HCT116 (cell line): ENCODE measurements at regions not wholly inside any gene's neighbourhood (a gene's known extent, or its start where the extent isn't known, plus 50 kb on each side); places are given as distances from the start of the nearest gene placed in this dataset.

ENCODE experiments used
- ATAC-seq: fragments of 200-7000 bp; cut with Tn5 transposase; 2 replicates; pipeline ENCODE4 v1.9.1; 2020; ENCODE audit warnings: mild to moderate bottlenecking, moderate library complexity
- BruUV-seq: library from RNA; stranded (reverse); fragments of 400-500 nt; replicated peaks from 2 replicates; lab custom pipeline; 2021; lab: Mats Ljungman, UMichigan
- CTCF ChIA-PET: fragments of 300-600 bp; sonication (Branson Sonifier 250); formaldehyde crosslinking; loops from one replicate; lab custom pipeline; 2021; ENCODE audit warnings: antibody characterized with exemption; lab: Charles Lee
- POLR2A ChIA-PET: fragments of 300-600, 350-600 bp; sonication (Branson Sonifier 250); formaldehyde crosslinking; loops from one replicate; lab custom pipeline; 2021; ENCODE audit warnings: antibody characterized with exemption; lab: Charles Lee
- RAD21 ChIA-PET, 2 experiments: fragments of 300-600 bp; sonication (Branson Sonifier 250); formaldehyde crosslinking; loops; one replicate each; lab custom pipeline; 2023; ENCODE audit warnings: low total read pairs in 2 of 2; ENCODE audit not compliant: uncharacterized antibody in 2 of 2, unreplicated experiment in 2 of 2, low non-redundant PET in 1 of 2; lab: Charles Lee
- DNase-seq: peaks from one replicate; pipeline ENCODE4 v3.0.0-alpha.2; 2010; ENCODE audit warnings: low read depth, low spot score
- H2AFZ ChIP-seq: fragments of 200-600 bp; shearing (Covaris generic), sonication (generic); 2 replicates; pipeline ENCODE4 v1.6.1; 2017; ENCODE audit warnings: low read depth, mixed run types, mixed read lengths, antibody characterized with exemption, low read length; ENCODE audit not compliant: poor library complexity, severe bottlenecking
- H3K27ac ChIP-seq: 2 replicates; pipeline ENCODE4 v1.5.1; 2012; ENCODE audit warnings: low read depth, low read length
- H3K27me3 ChIP-seq: fragments of 200-600 bp; sonication (generic); 2 replicates; pipeline ENCODE4 v1.6.1; 2016; ENCODE audit warnings: mixed run types, low read length, mixed read lengths; ENCODE audit not compliant: insufficient read depth
- H3K36me3 ChIP-seq, 2 experiments: fragments of 200-500 bp in 1 of 2; fragments of 200-600 bp in 1 of 2; sonication (Bioruptor generic) in 1 of 2; sonication (generic) in 1 of 2; 2 replicates each; pipeline versions ENCODE4 v1.5.1 to v1.6.1; 2014 to 2016; ENCODE audit warnings: low read length in 2 of 2, inconsistent platforms in 1 of 2, mixed read lengths in 1 of 2, mixed run types in 1 of 2; ENCODE audit not compliant: insufficient read depth in 2 of 2, control insufficient read depth in 1 of 2
- H3K4me1 ChIP-seq, 2 experiments: fragments of 200-600 bp in 1 of 2; sonication (generic) in 1 of 2; 2 replicates each; pipeline versions ENCODE4 v1.5.1 to v1.6.1; 2012 to 2017; ENCODE audit warnings: low read length in 2 of 2, inconsistent platforms in 1 of 2, mild to moderate bottlenecking in 1 of 2, mixed read lengths in 1 of 2, mixed run types in 1 of 2, moderate library complexity in 1 of 2; ENCODE audit not compliant: insufficient read depth in 2 of 2, control insufficient read depth in 1 of 2
- H3K4me2 ChIP-seq: fragments of 200-600 bp; sonication (generic); 2 replicates; pipeline ENCODE4 v1.6.1; 2017; ENCODE audit warnings: mixed run types, low read length, mixed read lengths
- H3K4me3 ChIP-seq, 2 experiments: fragments of 200-600 bp in 1 of 2; sonication (generic) in 1 of 2; replicated peaks in 1 of 2; 2 replicates each; pipeline ENCODE4 v1.5.1; 2011 to 2016; ENCODE audit warnings: low read length in 2 of 2, control low read depth in 1 of 2, low read depth in 1 of 2, mild to moderate bottlenecking in 1 of 2, mixed read lengths in 1 of 2, mixed run types in 1 of 2
- H3K79me2 ChIP-seq: fragments of 200-600 bp; sonication (generic); 2 replicates; pipeline ENCODE4 v1.6.1; 2017; ENCODE audit warnings: mild to moderate bottlenecking, mixed run types, low read length, moderate library complexity, mixed read lengths; ENCODE audit not compliant: insufficient read depth
- H3K9ac ChIP-seq: fragments of 200-600 bp; sonication (generic); 2 replicates; pipeline ENCODE4 v1.6.1; 2016; ENCODE audit warnings: low read length, mixed read lengths
- H3K9me2 ChIP-seq: fragments of 200-600 bp; sonication (generic), shearing (Covaris generic); 2 replicates; pipeline ENCODE4 v1.6.1; 2017; ENCODE audit warnings: mixed run types, mild to moderate bottlenecking, moderate library complexity; ENCODE audit not compliant: insufficient read depth
- H3K9me3 ChIP-seq, 2 experiments: fragments of 200-500 bp in 1 of 2; fragments of 200-600 bp in 1 of 2; sonication (Bioruptor generic) in 1 of 2; sonication (generic) in 1 of 2; 2 replicates each; pipeline ENCODE4 v1.6.1; 2014 to 2017; ENCODE audit warnings: low read length in 2 of 2, mixed read lengths in 2 of 2, inconsistent platforms in 1 of 2, low read depth in 1 of 2, mild to moderate bottlenecking in 1 of 2, mixed run types in 1 of 2, moderate library complexity in 1 of 2; ENCODE audit not compliant: control insufficient read depth in 1 of 2, insufficient read depth in 1 of 2
- H4K20me1 ChIP-seq: fragments of 200-600 bp; sonication (generic), shearing (Covaris generic); 2 replicates; pipeline ENCODE4 v1.6.1; 2017; ENCODE audit warnings: mixed run types, mild to moderate bottlenecking, moderate library complexity; ENCODE audit not compliant: insufficient read depth
- CBX3 ChIP-seq: IDR thresholded peaks from 2 replicates; pipeline ENCODE4 v1.6.1; 2012; ENCODE audit warnings: low read depth
- CEBPB ChIP-seq: IDR thresholded peaks from 2 replicates; pipeline ENCODE4 v1.6.1; 2012; ENCODE audit warnings: low read depth
- EGR1 ChIP-seq: IDR thresholded peaks from 2 replicates; pipeline ENCODE4 v1.6.1; 2012; ENCODE audit warnings: low read depth
- ELF1 ChIP-seq: IDR thresholded peaks from 2 replicates; pipeline ENCODE4 v1.6.1; 2012; ENCODE audit warnings: low read depth, borderline replicate concordance
- EZH2phosphoT487 ChIP-seq: fragments of 200-600 bp; IDR thresholded peaks from 2 replicates; pipeline ENCODE4 v1.6.1; 2018; ENCODE audit warnings: antibody characterized with exemption, borderline replicate concordance
- FOSL1 ChIP-seq: IDR thresholded peaks from 2 replicates; pipeline ENCODE4 v1.6.1; 2012; ENCODE audit warnings: low read depth
- JUND ChIP-seq: IDR thresholded peaks from 2 replicates; pipeline ENCODE4 v1.6.1; 2012
- POLR2A ChIP-seq: IDR thresholded peaks from 2 replicates; pipeline ENCODE4 v1.7.0; 2011; ENCODE audit warnings: borderline replicate concordance; ENCODE audit not compliant: insufficient read depth, insufficient read length; ENCODE audit errors: extremely low read depth
- POLR2AphosphoS5 ChIP-seq: IDR thresholded peaks from 2 replicates; pipeline ENCODE4 v1.6.1; 2011; ENCODE audit warnings: mild to moderate bottlenecking, low read depth, low read length, moderate library complexity
- REST ChIP-seq: IDR thresholded peaks from 2 replicates; pipeline ENCODE4 v1.6.1; 2012; ENCODE audit warnings: low read depth
- SIN3A ChIP-seq: IDR thresholded peaks from 2 replicates; pipeline ENCODE4 v1.6.1; 2012; ENCODE audit warnings: low read depth
- TCF7L2 ChIP-seq: IDR thresholded peaks from 2 replicates; pipeline ENCODE4 v1.7.0; 2011; ENCODE audit warnings: borderline replicate concordance, inconsistent platforms; ENCODE audit not compliant: insufficient read depth, insufficient read length; ENCODE audit errors: extremely low read depth
- YY1 ChIP-seq: IDR thresholded peaks from 2 replicates; pipeline ENCODE4 v1.6.1; 2011; ENCODE audit warnings: low read length, low read depth, moderate library complexity, mild to moderate bottlenecking; ENCODE audit not compliant: insufficient replicate concordance; ENCODE audit errors: extremely low read depth
- ZFX ChIP-seq: fragments of 450-650 bp; IDR thresholded peaks from 2 replicates; pipeline ENCODE4 v1.6.1; 2017
- intact Hi-C: fragments of 100-400 bp; cut with micrococcal nuclease; formaldehyde crosslinking; loops from 2 replicates; pipeline ENCODE4 v1.10.0; 2022
- TF ChIP-seq, protein P1 (sequence below): IDR thresholded peaks from 2 replicates; pipeline ENCODE4 v1.6.1; 2012

- TF ChIP-seq YY1 (no peak), SIN3A (no peak)
These were observed 85.0 kb upstream of the RASA1 start (continued) for GRCh38 chr5:87182649-87183048.

DNA sequence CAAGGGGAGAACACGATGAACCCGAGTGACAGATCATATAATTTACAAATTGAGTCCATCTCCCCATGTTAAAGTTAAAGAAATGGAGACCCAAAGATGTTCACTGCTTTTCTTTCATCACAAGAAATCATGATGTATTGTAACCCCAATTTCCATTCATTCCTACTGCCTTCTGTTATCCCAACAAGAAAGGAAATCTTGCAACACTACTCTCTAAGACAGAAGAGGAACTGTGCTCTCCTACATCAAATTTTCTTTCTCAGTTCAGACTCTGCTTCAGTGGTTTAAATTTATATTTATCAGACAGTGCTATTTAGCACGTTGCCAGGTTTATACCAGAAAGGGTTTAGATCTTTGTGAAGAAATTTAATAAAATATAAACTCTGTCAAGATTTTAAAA is 83.8 kb upstream of the RASA1 start:
- TF ChIP-seq REST (no peak), POLR2AphosphoS5 (no peak), CBX3 (no peak), TCF7L2 (no peak), ELF1 (no peak), POLR2A (no peak), EZH2phosphoT487 (no peak), CEBPB (no peak), FOSL1 (no peak), JUND (no peak), ZFX (no peak), EGR1 (no peak)
- TF ChIP-seq, protein P1, sequence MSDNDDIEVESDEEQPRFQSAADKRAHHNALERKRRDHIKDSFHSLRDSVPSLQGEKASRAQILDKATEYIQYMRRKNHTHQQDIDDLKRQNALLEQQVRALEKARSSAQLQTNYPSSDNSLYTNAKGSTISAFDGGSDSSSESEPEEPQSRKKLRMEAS, result no peak
- TF ChIP-seq, all 23 proteins: peak for 0
- no peak for ATAC-seq
- intact Hi-C loops, result no loop called here

More for the DNA sequence above, 83.8 kb upstream of the RASA1 start:
- H3K36me3 ChIP-seq, result no peaks in the 10 kb centered on the region
- H3K4me1 ChIP-seq, result no peaks in the 10 kb centered on the region
- H3K27me3 ChIP-seq, result no peaks in the 10 kb centered on the region
- H3K9me2 ChIP-seq, result no peaks in the 10 kb centered on the region
- RAD21 ChIA-PET, result no interaction called here
- H3K9me3 ChIP-seq, result no peaks in the 10 kb centered on the region
- H4K20me1 ChIP-seq, result no peaks in the 10 kb centered on the region
- H3K4me2 ChIP-seq, result no peak overlapping the region
- DNase-seq, result no peak
- CTCF ChIA-PET, result no interaction called here
- POLR2A ChIA-PET, result no interaction called here
- H3K9ac ChIP-seq, result no peak overlapping the region
- no peak overlapping the region for H3K27ac ChIP-seq
- H3K4me3 ChIP-seq, result no peak overlapping the region
- no peaks in the 10 kb centered on the region for H3K79me2 ChIP-seq
- no peak overlapping the region for H2AFZ ChIP-seq
- no TSS peak for BruUV-seq
